Ascending aorta (tissue), 2 donors: ENCODE measurements at regions not wholly inside any gene's neighbourhood (a gene's known extent, or its start where the extent isn't known, plus 50 kb on each side); places are given as distances from the start of the nearest gene placed in this dataset.
"Not testable (repeated sequence)": the region's sequence is repeated elsewhere in the genome, so short reads cannot be mapped to it uniquely, and the experiment has no call there.

Source experiments
- DNase-seq, 2 donors: peaks; one replicate each; pipeline ENCODE4 v3.0.0-alpha.2; 2019; ENCODE audit warnings: low spot score in 2 of 2
- H3K27ac ChIP-seq, 2 donors: fragments of 200-600 bp; sonication (generic); one replicate each; pipeline ENCODE4 v1.5.1; 2016 to 2017; ENCODE audit warnings: mild to moderate bottlenecking in 1 of 2
- H3K27me3 ChIP-seq: fragments of 200-600 bp; sonication (generic); one replicate; pipeline ENCODE4 v1.5.1; 2017
- H3K36me3 ChIP-seq, 2 donors: fragments of 200-600 bp; sonication (generic); one replicate each; pipeline ENCODE4 v1.5.1; 2016
- H3K4me1 ChIP-seq, 2 donors: fragments of 200-600 bp; sonication (generic); one replicate each; pipeline ENCODE4 v1.5.1; 2016 to 2017; ENCODE audit warnings: mild to moderate bottlenecking in 1 of 2
- H3K4me3 ChIP-seq, 2 donors: fragments of 200-600 bp; sonication (generic); one replicate each; pipeline ENCODE4 v1.5.1; 2016 to 2017; ENCODE audit warnings: mild to moderate bottlenecking in 1 of 2
- H3K9me3 ChIP-seq, 2 donors: fragments of 200-600 bp; sonication (generic); one replicate each; pipeline ENCODE4 v1.5.1; 2016
- intact Hi-C: fragments of 100-400 bp; cut with DNase I; formaldehyde crosslinking; loops from one replicate; pipeline ENCODE4 v1.15.1; 2023
- TF ChIP-seq, protein P1 (sequence below), 3 experiments: fragments of 200-600 bp in 2 of 3; fragments of 450-650 bp in 1 of 3; sonication (generic) in 2 of 3; IDR thresholded peaks; one replicate each; pipeline ENCODE4 v1.5.1; 2016 to 2019; ENCODE audit warnings: antibody characterized with exemption in 3 of 3, mild to moderate bottlenecking in 1 of 3, moderate library complexity in 1 of 3

DNA sequence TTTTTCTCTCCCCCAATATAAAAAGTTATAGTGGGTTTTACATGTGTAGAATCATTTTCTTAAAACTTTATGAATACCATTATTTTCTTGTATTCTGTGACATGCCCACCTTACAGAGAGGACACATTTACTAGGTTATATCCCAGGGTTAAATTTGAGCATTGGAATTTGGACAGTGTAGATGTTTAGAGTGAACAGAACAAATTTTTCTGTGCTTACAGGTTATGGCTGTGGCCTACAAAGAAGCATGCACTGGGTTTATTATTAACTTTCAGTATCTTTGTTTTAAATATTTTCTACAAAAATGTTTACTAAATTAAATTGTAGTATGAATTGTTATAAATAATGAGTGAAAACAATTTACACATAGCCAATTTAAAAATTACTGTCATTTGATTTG lies 51.3 kb upstream of the TRIM77 start:
- H3K9me3 ChIP-seq, DNase-seq, H3K4me1 ChIP-seq, H3K27me3 ChIP-seq, H3K27ac ChIP-seq, H3K4me3 ChIP-seq, H3K36me3 ChIP-seq, intact Hi-C loops: not testable (repeated sequence)

DNA sequence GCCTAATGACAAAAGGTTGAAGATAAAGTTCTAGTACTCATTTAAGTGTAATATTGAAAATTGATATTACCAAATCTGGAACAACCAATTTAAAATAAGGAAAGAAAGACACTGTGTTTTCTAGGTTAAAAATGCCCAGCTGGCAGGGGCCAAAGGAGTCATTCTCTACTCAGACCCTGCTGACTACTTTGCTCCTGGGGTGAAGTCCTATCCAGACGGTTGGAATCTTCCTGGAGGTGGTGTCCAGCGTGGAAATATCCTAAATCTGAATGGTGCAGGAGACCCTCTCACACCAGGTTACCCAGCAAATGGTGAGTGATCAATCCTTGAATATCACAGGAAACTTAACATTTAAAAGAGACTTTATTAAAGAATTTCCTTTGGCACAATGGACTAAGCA lies 50.7 kb upstream of the TRIM77 start:
- H3K36me3 ChIP-seq, H3K9me3 ChIP-seq, DNase-seq, H3K4me3 ChIP-seq, intact Hi-C loops, H3K27me3 ChIP-seq, H3K4me1 ChIP-seq, H3K27ac ChIP-seq: not testable (repeated sequence)

DNA sequence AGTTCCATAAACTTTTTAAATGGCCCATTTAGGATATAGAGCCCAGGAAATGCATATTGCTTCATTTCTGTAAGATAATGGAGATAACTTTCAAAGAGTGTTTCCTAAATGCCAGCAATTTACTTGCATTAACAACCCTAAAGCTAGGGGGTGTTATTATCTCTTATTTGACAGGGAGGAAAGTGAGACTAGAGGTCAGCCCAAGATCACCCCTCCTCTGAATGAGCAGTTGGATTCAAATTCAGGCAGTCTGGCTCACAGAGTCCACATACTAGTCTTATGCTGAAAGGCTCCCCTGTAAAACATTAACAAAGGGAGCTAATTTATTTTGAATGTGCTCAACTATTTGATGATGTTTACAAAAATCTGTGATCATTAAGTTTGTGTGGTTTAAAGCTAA lies 49.9 kb upstream of the TRIM77 start:
- Histone ChIP-seq H3K36me3 (no peaks in the 10 kb centered on the region), H3K9me3 (no peaks in the 10 kb centered on the region), H3K27me3 (no peaks in the 10 kb centered on the region), H3K27ac (no peak overlapping the region), H3K4me3 (no peak overlapping the region), H3K4me1 (no peaks in the 10 kb centered on the region)
- intact Hi-C loops, result no loop called here
- no peak for DNase-seq
- TF ChIP-seq, protein P1, sequence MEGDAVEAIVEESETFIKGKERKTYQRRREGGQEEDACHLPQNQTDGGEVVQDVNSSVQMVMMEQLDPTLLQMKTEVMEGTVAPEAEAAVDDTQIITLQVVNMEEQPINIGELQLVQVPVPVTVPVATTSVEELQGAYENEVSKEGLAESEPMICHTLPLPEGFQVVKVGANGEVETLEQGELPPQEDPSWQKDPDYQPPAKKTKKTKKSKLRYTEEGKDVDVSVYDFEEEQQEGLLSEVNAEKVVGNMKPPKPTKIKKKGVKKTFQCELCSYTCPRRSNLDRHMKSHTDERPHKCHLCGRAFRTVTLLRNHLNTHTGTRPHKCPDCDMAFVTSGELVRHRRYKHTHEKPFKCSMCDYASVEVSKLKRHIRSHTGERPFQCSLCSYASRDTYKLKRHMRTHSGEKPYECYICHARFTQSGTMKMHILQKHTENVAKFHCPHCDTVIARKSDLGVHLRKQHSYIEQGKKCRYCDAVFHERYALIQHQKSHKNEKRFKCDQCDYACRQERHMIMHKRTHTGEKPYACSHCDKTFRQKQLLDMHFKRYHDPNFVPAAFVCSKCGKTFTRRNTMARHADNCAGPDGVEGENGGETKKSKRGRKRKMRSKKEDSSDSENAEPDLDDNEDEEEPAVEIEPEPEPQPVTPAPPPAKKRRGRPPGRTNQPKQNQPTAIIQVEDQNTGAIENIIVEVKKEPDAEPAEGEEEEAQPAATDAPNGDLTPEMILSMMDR (IDR thresholded peaks at IDR 0.05), result no peak
